PC-9 (cell line): ENCODE measurements at regions not wholly inside any gene's neighbourhood (a gene's known extent, or its start where the extent isn't known, plus 50 kb on each side); places are given as distances from the start of the nearest gene placed in this dataset.

Experiments used
- BruUV-seq: library from RNA; stranded (reverse); fragments of 400-500 nt; replicated peaks from 2 replicates; lab custom pipeline; 2021; lab: Mats Ljungman, UMichigan
- CTCF ChIA-PET: fragments of 300-600 bp; sonication (Branson Sonifier 250); formaldehyde crosslinking; loops from one replicate; lab custom pipeline; 2022; ENCODE audit warnings: antibody characterized with exemption; lab: Charles Lee
- POLR2A ChIA-PET: fragments of 300-600 bp; sonication (Branson Sonifier 250); formaldehyde crosslinking; loops from one replicate; lab custom pipeline; 2022; ENCODE audit warnings: antibody characterized with exemption; ENCODE audit not compliant: unreplicated experiment; lab: Charles Lee
- DNase-seq, 2 experiments: peaks; one replicate each; pipeline versions ENCODE4 v3.0.0 to v3.0.0-alpha.2; 2015 to 2022; ENCODE audit warnings: mixed read lengths in 1 of 2
- H2AFZ ChIP-seq: fragments of 200-600 bp; sonication (generic); 2 replicates; pipeline ENCODE4 v1.8.1; 2017; ENCODE audit warnings: antibody characterized with exemption
- H3F3A ChIP-seq: fragments of 200-600 bp; sonication (generic); 2 replicates; pipeline ENCODE4 v1.8.1; 2017; ENCODE audit warnings: antibody characterized with exemption, mild to moderate bottlenecking, low read depth; ENCODE audit not compliant: insufficient read depth
- H3K27ac ChIP-seq: fragments of 200-600 bp; sonication (generic); 2 replicates; pipeline ENCODE4 v1.6.1; 2016; ENCODE audit warnings: mixed run types
- H3K27me3 ChIP-seq: fragments of 200-600 bp; sonication (generic); 2 replicates; pipeline ENCODE4 v1.6.1; 2016; ENCODE audit warnings: low read depth, mixed run types; ENCODE audit not compliant: insufficient read depth
- H3K36me3 ChIP-seq: fragments of 200-600 bp; sonication (generic); 2 replicates; pipeline ENCODE4 v1.6.1; 2016; ENCODE audit warnings: low read depth, mixed run types
- H3K4me1 ChIP-seq: fragments of 200-600 bp; sonication (generic); replicated peaks from 2 replicates; pipeline ENCODE4 v1.6.1; 2016; ENCODE audit warnings: mixed run types; ENCODE audit not compliant: insufficient read depth
- H3K4me2 ChIP-seq: fragments of 200-600 bp; sonication (generic); 2 replicates; pipeline ENCODE4 v1.6.1; 2017; ENCODE audit warnings: mixed run types
- H3K4me3 ChIP-seq: fragments of 200-600 bp; sonication (generic); 2 replicates; pipeline ENCODE4 v1.6.1; 2016; ENCODE audit warnings: mixed run types
- H3K79me2 ChIP-seq: fragments of 200-600 bp; sonication (generic); 2 replicates; pipeline ENCODE4 v1.6.1; 2017; ENCODE audit warnings: low read depth, mixed run types
- H3K9me2 ChIP-seq: fragments of 200-600 bp; sonication (generic); 2 replicates; pipeline ENCODE4 v1.8.1; 2017; ENCODE audit warnings: mild to moderate bottlenecking; ENCODE audit not compliant: insufficient read depth
- H3K9me3 ChIP-seq: fragments of 200-600 bp; sonication (generic); 2 replicates; pipeline ENCODE4 v1.8.1; 2016; ENCODE audit warnings: low read depth; ENCODE audit not compliant: insufficient read depth
- H4K20me1 ChIP-seq: fragments of 200-600 bp; sonication (generic); 2 replicates; pipeline ENCODE4 v1.8.1; 2017; ENCODE audit not compliant: insufficient read depth
- EZH2 ChIP-seq: fragments of 200-600 bp; sonication (generic); IDR thresholded peaks from 2 replicates; pipeline ENCODE4 v1.8.0; 2017; ENCODE audit warnings: antibody characterized with exemption, low read depth
- intact Hi-C: fragments of 100-400 bp; cut with micrococcal nuclease; formaldehyde crosslinking; loops from one replicate; pipeline ENCODE4 v1.10.0; 2022; ENCODE audit not compliant: unreplicated experiment
- TF ChIP-seq, protein P1 (sequence below): fragments of 200-600 bp; sonication (generic); conservative IDR thresholded peaks from 2 replicates; pipeline ENCODE4 v1.6.1; 2017; ENCODE audit warnings: mixed run types, antibody characterized with exemption, mild to moderate bottlenecking, moderate library complexity

GRCh38 chr2:23289671-23290070, 95.3 kb upstream of the KLHL29 start:
- H3K4me2 ChIP-seq, result no peak overlapping the region
- no peaks in the 10 kb centered on the region for H3K4me1 ChIP-seq
- H3K36me3 ChIP-seq, result no peaks in the 10 kb centered on the region
- H3K9me2 ChIP-seq, result no peaks in the 10 kb centered on the region
- H3K9me3 ChIP-seq, result no peaks in the 10 kb centered on the region
- intact Hi-C loops, result no loop called here
- DNase-seq, result no peak
- no peaks in the 10 kb centered on the region for H3F3A ChIP-seq
- BruUV-seq, result no TSS peak
- ChIA-PET POLR2A (no interaction called here), CTCF (no interaction called here)
- H3K4me3 ChIP-seq, result no peak overlapping the region
- no peaks in the 10 kb centered on the region for H4K20me1 ChIP-seq
- H3K27me3 ChIP-seq, result peaks cover 65% of the 10 kb centered on the region
- no peak overlapping the region for H3K27ac ChIP-seq
- H3K79me2 ChIP-seq, result no peaks in the 10 kb centered on the region
- TF ChIP-seq, protein P1, sequence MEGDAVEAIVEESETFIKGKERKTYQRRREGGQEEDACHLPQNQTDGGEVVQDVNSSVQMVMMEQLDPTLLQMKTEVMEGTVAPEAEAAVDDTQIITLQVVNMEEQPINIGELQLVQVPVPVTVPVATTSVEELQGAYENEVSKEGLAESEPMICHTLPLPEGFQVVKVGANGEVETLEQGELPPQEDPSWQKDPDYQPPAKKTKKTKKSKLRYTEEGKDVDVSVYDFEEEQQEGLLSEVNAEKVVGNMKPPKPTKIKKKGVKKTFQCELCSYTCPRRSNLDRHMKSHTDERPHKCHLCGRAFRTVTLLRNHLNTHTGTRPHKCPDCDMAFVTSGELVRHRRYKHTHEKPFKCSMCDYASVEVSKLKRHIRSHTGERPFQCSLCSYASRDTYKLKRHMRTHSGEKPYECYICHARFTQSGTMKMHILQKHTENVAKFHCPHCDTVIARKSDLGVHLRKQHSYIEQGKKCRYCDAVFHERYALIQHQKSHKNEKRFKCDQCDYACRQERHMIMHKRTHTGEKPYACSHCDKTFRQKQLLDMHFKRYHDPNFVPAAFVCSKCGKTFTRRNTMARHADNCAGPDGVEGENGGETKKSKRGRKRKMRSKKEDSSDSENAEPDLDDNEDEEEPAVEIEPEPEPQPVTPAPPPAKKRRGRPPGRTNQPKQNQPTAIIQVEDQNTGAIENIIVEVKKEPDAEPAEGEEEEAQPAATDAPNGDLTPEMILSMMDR, result no peak
- no peak for TF ChIP-seq EZH2
- H2AFZ ChIP-seq, result no peak overlapping the region

DNA sequence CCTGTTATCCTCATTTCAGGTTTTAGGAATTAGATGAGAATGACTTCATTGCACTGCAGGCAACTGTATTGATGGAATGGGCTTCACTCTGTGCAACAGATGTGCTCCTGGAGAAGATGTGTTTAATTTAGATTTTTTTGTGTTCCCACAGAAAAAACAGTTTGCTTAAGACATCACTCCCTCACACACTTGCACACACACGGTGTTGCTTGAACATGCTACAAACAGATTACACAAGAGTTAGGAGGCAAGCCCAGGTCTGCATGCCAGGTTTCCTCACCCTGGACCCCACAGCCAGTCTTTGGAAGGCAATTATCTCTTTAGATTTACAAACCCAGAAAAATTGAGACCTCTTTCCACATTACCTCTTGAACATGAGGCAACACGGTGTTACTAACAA, 93.7 kb upstream of the KLHL29 start:
- Histone ChIP-seq H3K36me3 (no peaks in the 10 kb centered on the region), H4K20me1 (no peaks in the 10 kb centered on the region), H3K4me2 (no peak overlapping the region), H2AFZ (no peak overlapping the region), H3K27me3 (peaks cover 76% of the 10 kb centered on the region), H3K4me3 (no peak overlapping the region), H3K79me2 (no peaks in the 10 kb centered on the region), H3K9me3 (no peaks in the 10 kb centered on the region), H3F3A (no peaks in the 10 kb centered on the region), H3K27ac (no peak overlapping the region), H3K4me1 (no peaks in the 10 kb centered on the region), H3K9me2 (no peaks in the 10 kb centered on the region)
- TF ChIP-seq, protein P1, result no peak
- no peak for TF ChIP-seq EZH2
- ChIA-PET POLR2A (no interaction called here), CTCF (no interaction called here)
- intact Hi-C loops, result no loop called here
- DNase-seq, result no peak
- no TSS peak for BruUV-seq

GRCh38 chr2:23292024-23292423, 93.0 kb upstream of the KLHL29 start:
- H3K4me1 ChIP-seq, result no peaks in the 10 kb centered on the region

More at GRCh38 chr2:23292024-23292423, 93.0 kb upstream of the KLHL29 start:
- H3K4me3 ChIP-seq, result no peak overlapping the region
- TF ChIP-seq EZH2, result no peak
- TF ChIP-seq, protein P1, result no peak
- H4K20me1 ChIP-seq, result no peaks in the 10 kb centered on the region
- H3K27me3 ChIP-seq, result peaks cover 76% of the 10 kb centered on the region
- H2AFZ ChIP-seq, result no peak overlapping the region
- no peak overlapping the region for H3K27ac ChIP-seq
- no peaks in the 10 kb centered on the region for H3K9me2 ChIP-seq
- CTCF ChIA-PET, result no interaction called here
- no peaks in the 10 kb centered on the region for H3K36me3 ChIP-seq
- no peaks in the 10 kb centered on the region for H3F3A ChIP-seq
- no peak overlapping the region for H3K4me2 ChIP-seq
- intact Hi-C loops, result no loop called here
- no peaks in the 10 kb centered on the region for H3K79me2 ChIP-seq
- BruUV-seq, result no TSS peak
- DNase-seq, result no peak
- POLR2A ChIA-PET, result no interaction called here
- H3K9me3 ChIP-seq, result no peaks in the 10 kb centered on the region
